Rectal smooth muscle tissue (tissue), 1 donor: ENCODE measurements at regions not wholly inside any gene's neighbourhood (a gene's known extent, or its start where the extent isn't known, plus 50 kb on each side); places are given as distances from the start of the nearest gene placed in this dataset.

Experiments used
- H3K27ac ChIP-seq: one replicate; pipeline ENCODE4 v1.7.0; 2013; ENCODE audit warnings: low read depth, low read length, inconsistent platforms
- H3K27me3 ChIP-seq: one replicate; pipeline ENCODE4 v1.7.0; 2013; ENCODE audit warnings: low read length; ENCODE audit not compliant: control insufficient read depth, insufficient read depth
- H3K36me3 ChIP-seq: one replicate; pipeline ENCODE4 v1.7.0; 2013; ENCODE audit warnings: low read length; ENCODE audit not compliant: control insufficient read depth, insufficient read depth
- H3K4me1 ChIP-seq: one replicate; pipeline ENCODE4 v1.7.0; 2013; ENCODE audit warnings: low read length; ENCODE audit not compliant: control insufficient read depth, insufficient read depth
- H3K4me3 ChIP-seq: one replicate; pipeline ENCODE4 v1.7.0; 2013; ENCODE audit warnings: low read length
- H3K9ac ChIP-seq: one replicate; pipeline ENCODE4 v1.7.0; 2013; ENCODE audit warnings: low read length

DNA sequence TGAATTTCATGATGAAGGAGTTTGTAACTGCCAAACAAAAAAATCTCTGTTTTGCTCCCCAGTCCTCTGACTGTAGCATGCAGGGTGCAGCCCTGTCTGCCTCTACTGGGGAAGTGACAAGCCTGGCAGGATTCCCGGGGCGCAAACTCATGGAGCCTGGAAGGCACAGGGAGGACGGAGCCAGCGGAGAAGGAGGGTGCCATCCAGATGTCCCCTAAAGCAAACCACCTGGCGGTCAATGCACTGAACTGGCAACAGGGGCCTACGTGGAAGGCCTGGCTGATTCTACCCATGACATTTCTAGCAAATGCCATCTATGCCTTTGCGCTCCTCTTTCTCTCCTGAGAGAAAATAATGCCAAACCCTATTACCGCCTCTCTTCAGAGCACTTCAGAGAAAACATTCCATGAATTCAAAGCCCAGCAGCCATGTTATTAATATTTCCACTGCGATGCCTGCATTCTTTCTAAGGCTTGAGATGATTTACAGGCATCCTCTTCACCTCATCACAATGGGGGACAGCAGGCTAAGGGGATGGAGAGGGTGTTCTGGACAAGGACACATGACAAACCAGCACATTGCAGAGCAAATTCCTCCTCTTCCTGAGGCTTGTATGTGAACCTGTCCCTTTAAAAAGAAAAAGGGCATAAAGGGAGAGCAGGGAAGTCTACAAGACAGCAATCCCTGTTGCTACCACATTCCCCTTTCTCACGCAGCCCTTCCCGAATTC is 329.3 kb upstream of the NOCT start:
- Histone ChIP-seq H3K27ac (peak overlapping the region; percentile 12), H3K36me3 (no peaks in the 10 kb centered on the region), H3K4me3 (no peak overlapping the region), H3K9ac (no peak overlapping the region), H3K27me3 (no peaks in the 10 kb centered on the region), H3K4me1 (peaks cover 7% of the 10 kb centered on the region)

DNA sequence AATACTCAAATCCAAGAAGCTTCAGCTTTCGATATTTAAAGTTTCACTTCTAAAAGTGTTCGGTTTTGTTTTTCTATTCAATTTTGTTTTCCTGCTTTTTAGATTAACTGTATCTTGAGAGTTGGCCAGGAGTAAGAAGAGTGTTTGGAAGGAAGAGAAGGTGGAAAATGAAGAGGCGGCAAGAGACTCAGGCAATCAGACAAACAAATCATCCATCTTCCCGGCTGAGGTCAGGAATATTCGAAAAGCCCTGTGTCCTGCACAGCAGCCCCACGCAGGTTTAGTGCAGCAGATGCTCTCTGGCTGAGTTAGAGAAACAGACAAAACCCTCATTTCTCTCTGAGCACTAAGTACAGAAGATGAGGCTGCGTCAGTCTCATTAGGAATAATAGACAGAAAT is 330.3 kb upstream of the NOCT start:
- Histone ChIP-seq H3K4me3 (no peak overlapping the region), H3K36me3 (no peaks in the 10 kb centered on the region), H3K4me1 (peaks cover 9% of the 10 kb centered on the region), H3K27ac (no peak overlapping the region), H3K27me3 (no peaks in the 10 kb centered on the region), H3K9ac (no peak overlapping the region)

DNA sequence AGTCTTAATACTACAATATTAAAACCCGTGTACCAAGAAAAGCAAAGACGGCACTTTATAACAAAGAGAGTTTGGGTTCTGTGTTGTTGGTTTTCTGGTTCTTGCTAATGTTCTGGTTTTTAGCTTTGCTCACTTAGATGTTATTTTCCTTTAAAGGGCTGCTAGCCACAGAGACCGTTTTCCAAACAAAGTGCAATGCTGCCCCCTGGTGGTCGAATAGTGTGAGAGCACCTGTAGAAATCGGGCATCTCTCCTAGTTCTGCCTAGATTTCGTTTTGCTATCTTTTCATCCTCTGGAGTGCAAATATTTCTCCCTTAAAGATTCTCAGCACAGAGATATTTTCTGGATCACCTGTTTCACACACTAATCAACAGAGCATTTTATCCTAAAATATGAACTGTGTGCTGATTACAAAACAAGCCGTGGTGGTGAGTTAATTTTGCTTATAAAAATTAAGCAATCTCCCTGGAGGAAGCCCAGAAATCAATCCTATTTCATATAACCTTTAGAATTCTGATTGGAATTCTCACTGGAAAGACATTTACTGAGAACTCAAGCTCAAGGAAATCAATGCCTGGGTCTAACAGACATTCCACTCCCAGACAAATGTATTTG is 334.5 kb upstream of the NOCT start:
- no peak overlapping the region for H3K4me3 ChIP-seq
- peaks cover 4% of the 10 kb centered on the region for H3K4me1 ChIP-seq
- H3K27ac ChIP-seq = no peak overlapping the region
- H3K36me3 ChIP-seq = no peaks in the 10 kb centered on the region
- H3K9ac ChIP-seq = no peak overlapping the region
- H3K27me3 ChIP-seq = no peaks in the 10 kb centered on the region

DNA sequence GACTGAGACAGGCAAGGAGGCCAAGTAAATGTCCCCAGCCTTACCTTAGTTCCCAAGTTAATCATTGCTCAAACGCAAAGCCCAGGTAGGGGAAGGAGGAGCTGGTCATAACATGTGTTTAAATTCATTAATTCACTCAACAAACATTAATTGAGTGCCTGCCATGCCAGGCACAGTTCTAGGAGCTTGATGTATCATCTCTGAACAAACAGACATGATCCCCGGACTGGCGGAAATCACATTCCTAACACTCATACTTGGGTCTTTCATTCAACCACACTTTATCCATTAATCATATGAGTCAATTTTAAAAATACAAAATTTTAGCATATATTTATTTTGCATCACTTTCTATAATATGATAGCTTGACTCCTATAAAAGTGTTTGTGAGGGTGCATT is 335.3 kb upstream of the NOCT start:
- H3K4me1 ChIP-seq = peaks cover 2% of the 10 kb centered on the region
- H3K36me3 ChIP-seq = no peaks in the 10 kb centered on the region
- H3K4me3 ChIP-seq = no peak overlapping the region
- no peaks in the 10 kb centered on the region for H3K27me3 ChIP-seq
- no peak overlapping the region for H3K9ac ChIP-seq
- no peak overlapping the region for H3K27ac ChIP-seq

DNA sequence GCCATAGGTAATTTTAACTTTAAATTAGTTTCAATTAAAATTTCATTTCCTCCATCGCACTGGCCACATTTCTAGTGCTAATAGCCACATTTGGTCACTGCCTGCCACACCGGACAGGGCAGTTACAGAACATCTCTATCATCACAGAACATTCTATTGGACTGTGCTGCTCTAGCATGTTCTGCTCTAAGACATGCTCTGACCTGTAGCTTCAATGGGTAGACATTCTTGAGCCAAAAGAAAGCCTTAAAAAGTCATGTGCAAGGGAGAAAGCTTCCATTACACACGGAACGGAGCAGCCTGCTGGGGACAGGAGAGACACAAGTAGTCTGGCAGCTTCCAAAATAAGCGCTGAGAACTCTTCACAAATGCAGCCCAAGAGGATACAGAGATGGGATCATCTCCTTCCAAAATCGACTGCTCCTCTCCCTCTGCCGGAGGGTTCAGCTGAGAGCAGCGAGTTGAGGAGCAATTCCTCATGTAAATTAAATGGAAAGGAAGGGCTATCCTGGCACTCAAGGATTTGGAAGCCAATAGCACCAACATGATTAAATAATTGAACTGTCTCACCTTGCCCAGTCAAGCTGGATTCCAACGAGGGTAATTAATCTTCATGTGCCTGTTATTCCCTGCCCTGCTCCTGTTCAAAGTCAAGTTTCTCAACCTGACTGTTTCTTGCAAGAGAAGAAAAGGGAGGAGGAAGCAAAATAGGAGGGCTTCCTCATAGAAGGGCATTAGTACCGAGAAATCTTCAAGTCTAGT is 336.4 kb upstream of the NOCT start:
- no peak overlapping the region for H3K9ac ChIP-seq
- H3K4me1 ChIP-seq = peaks cover 2% of the 10 kb centered on the region
- no peak overlapping the region for H3K4me3 ChIP-seq
- no peak overlapping the region for H3K27ac ChIP-seq
- no peaks in the 10 kb centered on the region for H3K27me3 ChIP-seq
- H3K36me3 ChIP-seq = no peaks in the 10 kb centered on the region

DNA sequence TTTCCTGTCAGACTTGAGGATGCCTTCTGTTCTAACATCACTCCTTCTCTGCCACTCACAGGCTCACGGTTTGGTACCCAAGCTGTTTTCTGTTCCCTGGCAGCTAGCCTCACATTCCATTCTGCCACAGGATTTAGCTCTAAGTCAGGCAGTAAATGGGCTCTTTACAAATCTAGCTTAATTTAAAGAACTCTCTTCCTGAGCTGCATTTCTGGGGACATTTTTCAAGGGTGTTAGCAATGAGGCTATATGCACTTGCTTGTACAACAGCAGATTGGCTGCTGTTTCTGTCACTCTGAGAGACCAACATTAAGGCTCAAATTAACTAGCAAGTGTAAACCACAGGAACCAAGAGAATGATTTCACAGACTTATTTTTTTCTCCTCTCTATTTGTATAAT is 337.8 kb upstream of the NOCT start:
- H3K9ac ChIP-seq = no peak overlapping the region
- H3K36me3 ChIP-seq = no peaks in the 10 kb centered on the region
- H3K27me3 ChIP-seq = no peaks in the 10 kb centered on the region
- no peak overlapping the region for H3K4me3 ChIP-seq
- H3K27ac ChIP-seq = no peak overlapping the region
- H3K4me1 ChIP-seq = peaks cover 2% of the 10 kb centered on the region

DNA sequence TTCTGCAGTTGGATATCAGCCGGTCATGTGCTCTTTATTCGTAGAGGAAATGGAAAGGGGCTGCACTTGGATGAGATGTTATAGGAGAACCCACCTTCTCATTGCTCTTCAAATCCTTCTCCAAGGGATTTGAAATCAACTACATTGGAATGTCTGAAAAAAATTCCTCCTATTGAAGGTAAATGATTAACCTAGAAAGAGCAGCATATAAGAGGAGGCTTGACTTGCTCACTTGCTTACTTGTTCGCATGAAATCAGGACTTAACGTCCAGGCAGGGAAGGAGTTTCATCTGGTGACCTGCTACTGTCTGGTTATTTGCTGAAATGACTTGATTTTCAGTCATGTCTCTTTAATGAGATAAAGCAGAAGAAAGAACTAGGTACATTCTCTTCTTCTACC is 338.4 kb upstream of the NOCT start:
- Histone ChIP-seq H3K36me3 (no peaks in the 10 kb centered on the region), H3K9ac (no peak overlapping the region), H3K27me3 (no peaks in the 10 kb centered on the region), H3K27ac (no peak overlapping the region), H3K4me1 (peaks cover 2% of the 10 kb centered on the region), H3K4me3 (no peak overlapping the region)

DNA sequence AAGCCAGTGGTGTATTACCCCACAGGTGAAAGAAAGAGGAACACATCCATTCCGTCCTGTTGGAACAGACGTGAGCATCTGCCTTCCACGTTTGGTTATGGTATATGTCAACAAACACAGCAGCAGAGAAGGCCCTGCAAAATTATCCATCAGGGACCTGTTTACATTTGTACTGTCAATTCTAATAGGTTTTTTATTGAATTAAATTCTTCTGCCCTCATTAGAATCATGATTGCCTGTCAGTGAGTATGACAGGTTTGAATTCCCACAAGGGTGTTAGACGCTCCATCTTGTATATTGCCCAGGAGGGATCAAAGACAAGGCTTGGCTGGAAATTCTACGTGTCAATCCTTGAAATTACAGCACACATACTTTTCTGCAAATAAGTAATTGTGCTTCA is 339.9 kb upstream of the NOCT start:
- Histone ChIP-seq H3K9ac (no peak overlapping the region), H3K27me3 (no peaks in the 10 kb centered on the region), H3K4me1 (no peaks in the 10 kb centered on the region), H3K27ac (no peak overlapping the region), H3K4me3 (no peak overlapping the region), H3K36me3 (no peaks in the 10 kb centered on the region)

DNA sequence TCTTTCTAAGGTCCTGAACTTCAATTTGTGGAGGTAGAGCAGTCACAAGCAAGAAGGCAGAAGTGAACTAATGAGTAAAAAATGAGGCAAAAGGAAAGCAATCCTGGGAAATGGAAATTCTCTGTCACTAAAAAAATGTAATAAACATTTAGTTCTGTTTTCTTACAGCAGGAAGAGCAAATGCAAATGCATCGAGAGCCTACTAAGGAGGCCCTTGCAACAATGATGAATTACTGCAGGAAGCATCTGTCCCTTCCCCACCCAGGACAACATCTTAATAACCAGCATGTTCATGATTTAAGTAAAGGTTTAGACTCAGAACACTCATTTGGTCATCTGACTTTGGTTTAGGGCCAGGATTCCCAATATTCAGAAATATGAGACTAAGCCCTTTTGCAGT is 341.4 kb upstream of the NOCT start:
- no peaks in the 10 kb centered on the region for H3K36me3 ChIP-seq
- H3K4me3 ChIP-seq = no peak overlapping the region
- H3K27me3 ChIP-seq = no peaks in the 10 kb centered on the region
- no peaks in the 10 kb centered on the region for H3K4me1 ChIP-seq
- H3K9ac ChIP-seq = no peak overlapping the region
- H3K27ac ChIP-seq = no peak overlapping the region

DNA sequence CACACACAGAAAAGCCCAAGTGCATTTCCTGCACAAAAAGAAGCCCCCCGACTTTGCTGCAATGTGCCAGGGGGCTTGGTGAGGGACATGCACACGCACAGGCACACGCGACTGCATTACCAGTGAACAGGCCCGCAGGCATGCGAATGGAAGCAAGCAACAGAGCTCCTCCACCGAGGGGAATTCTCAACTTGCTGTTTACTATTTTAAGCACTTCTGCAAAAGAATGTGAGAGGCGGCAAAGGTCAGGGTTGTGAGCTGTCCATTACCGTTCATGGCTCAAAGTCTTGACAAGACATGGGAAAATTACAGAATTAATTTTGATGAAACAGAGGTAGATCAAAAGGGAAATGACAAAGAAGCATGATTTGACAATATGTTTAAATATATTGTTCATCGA is 342.5 kb upstream of the NOCT start:
- Histone ChIP-seq H3K36me3 (no peaks in the 10 kb centered on the region), H3K27ac (no peak overlapping the region), H3K4me3 (no peak overlapping the region), H3K4me1 (no peaks in the 10 kb centered on the region), H3K27me3 (no peaks in the 10 kb centered on the region), H3K9ac (no peak overlapping the region)

DNA sequence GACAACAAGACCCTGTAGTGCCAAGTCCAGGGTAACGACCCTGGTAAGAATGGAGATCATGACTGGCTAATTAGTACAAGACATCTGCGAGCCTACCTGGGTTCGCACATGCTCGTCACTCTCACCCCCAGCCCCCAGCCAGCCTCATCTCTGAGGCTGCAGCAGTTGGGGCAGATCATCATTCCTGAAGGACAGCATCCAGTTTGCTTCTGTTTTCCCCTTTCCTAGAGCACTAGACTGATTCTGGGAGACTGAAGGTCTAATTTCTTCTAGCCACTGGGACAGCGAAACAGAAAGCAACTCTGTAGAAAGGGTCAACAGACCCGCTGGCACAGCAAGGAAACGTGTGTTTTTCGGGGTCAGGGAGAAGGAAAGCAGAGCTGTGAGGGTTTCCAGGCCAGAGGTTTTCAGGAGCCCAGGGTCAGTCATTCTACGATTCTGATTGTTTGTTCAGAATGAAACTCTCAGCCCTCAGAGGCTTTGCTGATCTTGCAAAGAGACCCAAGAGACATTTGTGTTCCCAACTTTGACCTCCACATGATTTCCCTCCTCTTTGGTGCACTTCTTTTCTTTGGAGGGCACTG is 343.1 kb upstream of the NOCT start:
- Histone ChIP-seq H3K27me3 (no peaks in the 10 kb centered on the region), H3K4me3 (no peak overlapping the region), H3K9ac (no peak overlapping the region), H3K4me1 (no peaks in the 10 kb centered on the region), H3K27ac (no peak overlapping the region), H3K36me3 (no peaks in the 10 kb centered on the region)

DNA sequence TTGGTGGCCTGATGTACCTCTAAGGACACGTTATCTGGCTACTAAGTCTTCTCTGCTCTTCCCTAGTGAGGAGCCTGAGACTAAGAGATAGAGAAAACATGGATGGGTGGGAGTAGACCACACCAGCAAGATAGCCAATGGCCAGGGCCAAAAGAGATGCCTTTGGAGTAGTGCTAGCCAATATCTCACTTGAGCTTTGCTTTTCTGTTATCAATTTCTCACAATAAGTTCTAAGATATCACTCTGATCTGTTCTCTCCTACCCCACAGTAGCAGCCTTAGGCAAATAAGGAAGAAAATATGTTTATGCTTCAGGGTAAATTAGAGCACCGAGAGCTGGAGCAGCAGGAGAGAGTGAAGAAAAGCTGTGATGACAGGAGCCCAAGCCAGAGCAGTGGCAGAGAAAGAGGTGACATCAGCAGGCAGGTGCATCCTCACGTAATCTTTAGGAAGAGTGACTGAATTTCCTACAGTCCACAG is 343.9 kb upstream of the NOCT start:
- Histone ChIP-seq H3K27me3 (no peaks in the 10 kb centered on the region), H3K36me3 (no peaks in the 10 kb centered on the region), H3K4me3 (no peak overlapping the region), H3K9ac (no peak overlapping the region), H3K4me1 (no peaks in the 10 kb centered on the region), H3K27ac (no peak overlapping the region)
